ENCODE measurements at regions not wholly inside any gene's neighbourhood (a gene's known extent, or its start where the extent isn't known, plus 50 kb on each side); places are given as distances from the start of the nearest gene placed in this dataset.

DNA sequence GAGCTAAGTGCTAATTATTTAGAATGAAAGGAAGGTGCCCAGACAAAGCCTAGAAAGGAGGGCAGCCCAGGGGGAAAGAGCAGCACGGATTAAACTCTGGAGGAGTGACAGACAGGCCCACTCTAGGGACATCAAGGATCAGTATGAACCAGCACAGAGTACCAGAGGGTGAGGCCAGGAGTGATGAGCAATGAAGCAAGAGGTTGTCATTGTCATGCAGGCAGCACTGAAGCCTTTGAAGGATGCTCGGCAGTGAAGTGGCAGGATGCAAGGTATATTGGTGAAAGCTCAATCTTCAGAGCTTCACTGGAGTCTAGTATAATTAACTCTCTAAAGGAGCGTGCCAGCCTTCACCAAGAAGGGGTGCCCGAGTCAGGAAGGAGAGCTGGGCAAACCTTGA lies 112.0 kb upstream of the INHBA start:
- Mint-ChIP-seq H3K27me3 (ENCODE audit: insufficient read depth) (peaks cover 4% of the 10 kb centered on the region), H3K4me1 (peaks cover 6% of the 10 kb centered on the region), H3K4me3 (no peak overlapping the region), H3K9me3 (peaks cover 8% of the 10 kb centered on the region), H3K36me3 (ENCODE audit: low read depth) (no peaks in the 10 kb centered on the region), H3K27ac (no peak overlapping the region)
- 71 to 79% methylated on average over 3 to 4 of the region's 4 CpGs for WGBS, 2 experiments (ENCODE audit: insufficient coverage in 1 of 2, insufficient read length in 1 of 2)
- no peak overlapping the region for H3K9ac ChIP-seq (ENCODE audit: extremely low read depth, low read length, poor library complexity, severe bottlenecking)
- no peaks in the 10 kb centered on the region for H3K9me3 ChIP-seq (ENCODE audit: control insufficient read depth, low read length)
- H3K4me3 ChIP-seq (ENCODE audit: low read length), result no peak overlapping the region
- H3K27me3 ChIP-seq (ENCODE audit: control insufficient read depth, insufficient read depth, low read length, poor library complexity, severe bottlenecking), result no peaks in the 10 kb centered on the region
- DNase-seq, result no peak
- TF ChIP-seq, protein P1, sequence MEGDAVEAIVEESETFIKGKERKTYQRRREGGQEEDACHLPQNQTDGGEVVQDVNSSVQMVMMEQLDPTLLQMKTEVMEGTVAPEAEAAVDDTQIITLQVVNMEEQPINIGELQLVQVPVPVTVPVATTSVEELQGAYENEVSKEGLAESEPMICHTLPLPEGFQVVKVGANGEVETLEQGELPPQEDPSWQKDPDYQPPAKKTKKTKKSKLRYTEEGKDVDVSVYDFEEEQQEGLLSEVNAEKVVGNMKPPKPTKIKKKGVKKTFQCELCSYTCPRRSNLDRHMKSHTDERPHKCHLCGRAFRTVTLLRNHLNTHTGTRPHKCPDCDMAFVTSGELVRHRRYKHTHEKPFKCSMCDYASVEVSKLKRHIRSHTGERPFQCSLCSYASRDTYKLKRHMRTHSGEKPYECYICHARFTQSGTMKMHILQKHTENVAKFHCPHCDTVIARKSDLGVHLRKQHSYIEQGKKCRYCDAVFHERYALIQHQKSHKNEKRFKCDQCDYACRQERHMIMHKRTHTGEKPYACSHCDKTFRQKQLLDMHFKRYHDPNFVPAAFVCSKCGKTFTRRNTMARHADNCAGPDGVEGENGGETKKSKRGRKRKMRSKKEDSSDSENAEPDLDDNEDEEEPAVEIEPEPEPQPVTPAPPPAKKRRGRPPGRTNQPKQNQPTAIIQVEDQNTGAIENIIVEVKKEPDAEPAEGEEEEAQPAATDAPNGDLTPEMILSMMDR (conservative IDR thresholded peaks at IDR 0.05), result no peak
- H3K27ac ChIP-seq (ENCODE audit: low read depth, low read length), result no peak overlapping the region
- no peaks in the 10 kb centered on the region for H3K36me3 ChIP-seq (ENCODE audit: control insufficient read depth, insufficient read depth, low read length)
- H3K4me1 ChIP-seq (ENCODE audit: control insufficient read depth, insufficient read depth, low read length), result no peaks in the 10 kb centered on the region

DNA sequence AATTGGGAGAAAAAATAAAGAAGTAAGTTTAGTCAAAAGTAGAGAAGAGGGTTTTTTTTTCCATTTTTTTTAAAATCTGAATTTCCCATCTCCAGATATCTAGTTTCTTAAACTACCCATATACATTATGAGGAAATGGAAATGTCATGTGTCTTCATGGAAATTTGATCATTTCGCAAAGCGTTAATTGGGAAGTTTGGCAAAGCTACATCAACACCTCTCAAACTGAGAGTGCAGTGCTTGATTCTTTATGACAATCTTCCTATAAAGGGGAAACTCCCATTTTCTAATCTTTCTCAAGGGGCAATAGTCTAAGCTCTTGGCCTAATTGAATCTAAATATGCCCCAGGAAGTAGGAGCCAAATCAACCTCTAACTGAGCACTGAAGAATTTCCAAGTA lies 110.4 kb upstream of the INHBA start:
- Histone ChIP-seq H3K9me3 (ENCODE audit: control insufficient read depth, low read length) (no peaks in the 10 kb centered on the region), H3K36me3 (ENCODE audit: control insufficient read depth, insufficient read depth, low read length) (no peaks in the 10 kb centered on the region), H3K27ac (ENCODE audit: low read depth, low read length) (no peak overlapping the region), H3K27me3 (ENCODE audit: control insufficient read depth, insufficient read depth, low read length, poor library complexity, severe bottlenecking) (no peaks in the 10 kb centered on the region), H3K4me3 (ENCODE audit: low read length) (no peak overlapping the region), H3K4me1 (ENCODE audit: control insufficient read depth, insufficient read depth, low read length) (no peaks in the 10 kb centered on the region), H3K9ac (ENCODE audit: extremely low read depth, low read length, poor library complexity, severe bottlenecking) (no peak overlapping the region)
- Mint-ChIP-seq H3K4me1 (peaks cover 8% of the 10 kb centered on the region), H3K4me3 (no peak overlapping the region), H3K27me3 (ENCODE audit: insufficient read depth) (peaks cover 4% of the 10 kb centered on the region), H3K9me3 (peaks cover 12% of the 10 kb centered on the region), H3K36me3 (ENCODE audit: low read depth) (no peaks in the 10 kb centered on the region), H3K27ac (no peak overlapping the region)
- WGBS, 2 experiments (ENCODE audit: insufficient coverage in 1 of 2, insufficient read length in 1 of 2), result 93 to 100% methylated on average over 2 of the region's 2 CpGs
- TF ChIP-seq, protein P1 (conservative IDR thresholded peaks at IDR 0.05), result no peak
- DNase-seq, result no peak

DNA sequence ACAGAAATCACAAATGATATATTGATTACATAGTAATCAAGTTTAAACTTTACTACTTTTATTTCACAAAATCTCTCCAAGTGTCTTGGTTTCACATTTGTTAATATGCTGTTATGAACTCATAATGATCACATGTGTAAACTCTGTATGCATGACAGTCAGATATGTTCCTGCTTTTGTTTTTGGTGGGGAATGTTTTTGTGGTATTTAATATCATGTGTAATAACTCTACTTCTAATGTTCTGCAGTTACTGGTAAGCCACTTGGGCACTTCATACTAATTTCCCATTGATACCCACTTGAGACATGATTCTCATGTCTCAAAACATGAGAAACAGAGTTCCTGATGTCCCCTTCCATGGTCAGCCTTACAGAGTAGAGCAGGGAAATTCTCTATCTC lies 109.1 kb upstream of the INHBA start:
- no peak overlapping the region for H3K4me3 Mint-ChIP-seq
- Histone ChIP-seq H3K27ac (ENCODE audit: low read depth, low read length) (no peak overlapping the region), H3K4me3 (ENCODE audit: low read length) (no peak overlapping the region), H3K4me1 (ENCODE audit: control insufficient read depth, insufficient read depth, low read length) (no peaks in the 10 kb centered on the region), H3K9me3 (ENCODE audit: control insufficient read depth, low read length) (no peaks in the 10 kb centered on the region), H3K36me3 (ENCODE audit: control insufficient read depth, insufficient read depth, low read length) (no peaks in the 10 kb centered on the region), H3K27me3 (ENCODE audit: control insufficient read depth, insufficient read depth, low read length, poor library complexity, severe bottlenecking) (no peaks in the 10 kb centered on the region), H3K9ac (ENCODE audit: extremely low read depth, low read length, poor library complexity, severe bottlenecking) (no peak overlapping the region)
- TF ChIP-seq, protein P1 (conservative IDR thresholded peaks at IDR 0.05), result no peak
- peaks cover 8% of the 10 kb centered on the region for H3K4me1 Mint-ChIP-seq
- no peak for DNase-seq
- peaks cover 4% of the 10 kb centered on the region for H3K27me3 Mint-ChIP-seq (ENCODE audit: insufficient read depth)
- H3K27ac Mint-ChIP-seq, result no peak overlapping the region
- no peaks in the 10 kb centered on the region for H3K36me3 Mint-ChIP-seq (ENCODE audit: low read depth)
- H3K9me3 Mint-ChIP-seq, result peaks cover 12% of the 10 kb centered on the region

Measured in endodermal cell (in vitro differentiated cells).